SHP77 treated with DMSO at 0.1 percent for 48 hours (cell line): ENCODE measurements at regions not wholly inside any gene's neighbourhood (a gene's known extent, or its start where the extent isn't known, plus 50 kb on each side); places are given as distances from the start of the nearest gene placed in this dataset.
"Not testable (repeated sequence)": the region's sequence is repeated elsewhere in the genome, so short reads cannot be mapped to it uniquely, and the experiment has no call there.

Source experiments
- DNase-seq: peaks from one replicate; lab custom pipeline; 2025; lab: John Stamatoyannopoulos, UW

DNA sequence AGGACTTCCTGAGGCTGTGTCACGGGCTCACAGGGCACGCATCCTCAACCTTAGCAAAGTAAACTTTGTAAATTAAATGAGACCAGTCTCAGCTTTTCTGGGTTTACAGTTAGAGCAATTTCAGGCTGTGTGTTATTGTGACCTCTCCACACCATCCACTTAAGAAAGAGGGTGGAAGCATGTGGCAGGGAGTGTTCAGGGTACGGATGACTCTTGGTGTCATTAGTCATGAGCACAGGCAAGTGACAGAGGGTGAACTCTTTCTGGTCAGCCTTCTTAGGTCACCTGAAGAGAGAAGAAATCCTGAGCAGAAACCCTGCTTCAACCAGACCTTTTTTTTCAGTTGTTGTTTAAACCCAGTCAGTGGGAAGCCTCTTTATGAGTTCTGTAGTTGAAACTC lies 207.9 kb downstream of the ICOS start:
- no peak for DNase-seq

DNA sequence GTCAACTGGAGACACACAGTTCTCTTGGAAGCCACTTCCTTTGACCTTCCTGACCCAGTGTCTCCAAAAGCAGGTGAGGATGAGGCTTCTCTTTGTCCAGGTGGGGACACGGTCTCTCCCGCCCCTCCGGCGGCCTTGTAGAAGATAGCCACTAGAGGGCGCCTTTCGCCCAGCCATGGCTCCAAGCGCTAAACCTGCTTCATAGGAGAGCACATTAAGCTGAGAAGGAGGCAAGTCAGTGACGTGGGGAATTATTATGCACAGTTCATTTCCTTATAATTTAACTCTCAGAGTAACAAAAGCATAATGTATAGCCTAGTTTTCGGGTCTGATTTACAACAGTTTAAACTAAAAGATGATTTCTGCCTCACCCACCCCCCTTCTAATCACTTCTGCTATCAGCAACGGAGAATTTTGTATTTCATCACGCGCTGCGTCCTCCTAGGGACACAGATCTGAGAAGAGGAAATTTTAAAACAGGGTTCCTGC lies 208.7 kb downstream of the ICOS start:
- DNase-seq, result peak; percentile 26

DNA sequence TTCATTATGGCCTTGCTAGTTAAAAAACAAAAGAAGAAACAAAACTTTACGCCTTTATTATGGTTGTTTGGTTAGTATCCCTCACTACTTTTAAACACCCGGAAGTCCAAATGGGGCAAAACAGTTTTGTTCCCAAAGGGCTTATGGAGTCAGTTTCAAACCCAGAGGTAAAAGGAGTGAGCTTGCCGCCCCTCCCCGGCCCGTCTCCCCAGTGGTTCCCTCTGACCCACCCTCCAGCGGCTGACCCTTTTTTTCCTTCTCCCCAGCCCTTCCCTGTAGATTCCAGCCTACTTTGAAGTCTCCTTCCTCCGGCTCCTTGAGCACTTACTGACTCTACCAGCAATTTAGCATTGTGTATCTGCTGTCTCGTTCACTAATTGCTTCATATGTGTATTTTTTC lies 209.2 kb downstream of the ICOS start:
- DNase-seq, result no peak

DNA sequence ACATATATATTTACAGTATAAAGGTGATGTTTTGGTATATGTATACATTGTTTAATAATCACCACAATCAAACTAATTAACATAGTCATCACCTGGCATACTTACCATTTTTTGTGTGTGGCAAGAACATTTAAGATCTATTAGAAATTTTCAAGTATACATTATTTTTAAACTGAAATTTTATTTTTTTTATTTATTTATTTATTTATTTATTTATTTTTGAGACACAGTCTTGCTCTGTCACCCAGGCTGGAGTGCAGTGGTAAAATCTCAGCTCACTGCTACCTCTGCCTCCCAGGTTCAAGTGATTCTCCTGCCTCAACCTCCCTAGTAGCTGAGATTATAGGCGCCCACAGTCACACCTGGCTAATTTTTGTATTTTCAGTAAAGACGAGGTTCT lies 210.5 kb downstream of the ICOS start:
- not testable (repeated sequence) for DNase-seq

DNA sequence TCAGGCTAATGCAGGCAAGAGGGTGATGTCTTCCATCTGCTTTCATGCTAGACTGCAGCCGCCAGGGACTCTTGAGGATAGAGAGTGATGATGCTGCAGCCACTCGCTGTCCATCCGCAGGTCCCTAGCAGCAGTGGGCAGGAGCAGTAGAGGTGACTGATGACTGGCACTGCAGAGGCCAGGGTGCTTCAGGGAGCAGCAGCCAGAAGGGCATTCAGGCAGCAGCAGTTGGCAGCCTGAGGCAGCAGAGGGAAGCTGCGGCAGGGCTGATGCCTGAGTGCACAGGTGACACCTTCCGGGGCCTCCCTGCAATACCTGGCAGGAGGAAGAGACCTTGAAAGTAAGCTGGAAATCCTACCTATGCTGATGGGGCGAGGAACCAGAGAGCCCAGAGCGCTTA lies 214.2 kb downstream of the ICOS start:
- no peak for DNase-seq

DNA sequence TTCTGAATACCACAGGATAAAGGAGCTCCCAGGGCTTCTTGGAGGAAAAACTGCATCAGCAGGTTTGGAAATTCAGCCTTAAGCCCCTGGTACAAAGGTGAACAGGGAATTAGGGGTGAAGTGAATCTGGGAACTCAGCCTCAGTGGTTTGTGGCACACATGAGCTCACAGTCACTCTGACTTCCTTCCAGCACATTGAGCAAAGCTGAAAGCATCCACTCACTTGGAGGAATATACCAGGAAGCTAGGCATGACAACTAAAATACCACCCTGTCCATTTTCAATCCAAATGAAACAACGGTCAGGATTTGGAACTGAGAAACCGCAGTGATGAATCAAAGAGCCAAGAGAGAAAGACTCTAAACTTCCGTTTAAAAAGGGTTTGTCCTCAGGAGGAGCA lies 216.1 kb downstream of the ICOS start:
- DNase-seq, result no peak

DNA sequence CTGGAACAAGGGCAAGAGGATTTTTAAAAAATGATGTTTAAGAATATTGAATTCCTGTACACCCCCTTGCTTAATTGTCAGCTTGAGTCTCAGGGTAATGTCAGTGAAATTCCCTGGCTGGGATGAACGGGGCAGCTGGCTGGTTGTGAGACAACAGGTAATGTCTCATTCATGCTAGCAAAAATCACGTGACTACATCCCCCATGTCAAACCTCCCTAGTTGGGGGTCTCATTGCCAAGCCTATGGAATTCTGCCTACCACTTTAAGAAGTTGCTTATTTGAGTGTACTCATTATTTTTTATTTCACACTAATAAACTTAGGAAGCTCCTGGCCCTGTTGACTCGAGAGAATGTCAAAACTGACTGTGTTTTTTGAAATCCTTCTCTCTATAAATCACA lies 218.3 kb downstream of the ICOS start:
- no peak for DNase-seq

DNA sequence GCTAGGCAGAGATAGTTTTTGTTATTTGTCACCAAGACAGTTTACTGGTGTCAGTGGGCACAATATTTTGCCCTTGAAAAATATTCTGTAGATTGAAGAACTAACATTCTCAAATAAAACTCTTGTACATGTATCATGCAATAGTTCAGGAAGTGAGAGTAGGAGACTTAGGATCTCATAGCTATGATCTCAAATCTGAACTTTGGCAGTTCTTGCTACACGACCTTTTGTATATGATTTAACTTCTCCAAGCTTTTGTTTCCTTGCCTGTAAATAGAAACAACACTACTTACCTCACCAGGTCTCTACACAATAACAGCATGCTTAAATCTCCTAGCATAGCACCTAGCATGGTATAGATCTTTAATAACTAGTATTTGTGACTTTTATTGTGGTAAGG lies 219.9 kb downstream of the ICOS start:
- no peak for DNase-seq

DNA sequence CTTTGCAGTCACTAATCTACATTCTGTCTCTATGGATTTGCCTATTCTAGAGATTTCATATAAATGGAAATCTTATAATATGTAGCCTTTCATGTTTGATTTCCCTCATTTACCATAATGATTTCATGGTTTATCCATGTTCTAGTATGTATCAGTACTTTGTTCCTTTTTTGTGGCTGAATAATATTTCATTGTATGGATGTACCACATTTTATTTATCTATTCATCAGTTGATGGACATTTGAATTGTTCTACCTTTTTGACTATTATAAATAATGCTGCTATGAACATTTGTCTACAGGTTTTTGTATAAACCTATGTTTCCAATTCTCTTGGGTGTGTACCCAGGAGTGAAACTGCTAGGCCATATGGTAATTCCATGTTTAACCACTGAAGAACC lies 221.1 kb downstream of the ICOS start:
- DNase-seq, result no peak

DNA sequence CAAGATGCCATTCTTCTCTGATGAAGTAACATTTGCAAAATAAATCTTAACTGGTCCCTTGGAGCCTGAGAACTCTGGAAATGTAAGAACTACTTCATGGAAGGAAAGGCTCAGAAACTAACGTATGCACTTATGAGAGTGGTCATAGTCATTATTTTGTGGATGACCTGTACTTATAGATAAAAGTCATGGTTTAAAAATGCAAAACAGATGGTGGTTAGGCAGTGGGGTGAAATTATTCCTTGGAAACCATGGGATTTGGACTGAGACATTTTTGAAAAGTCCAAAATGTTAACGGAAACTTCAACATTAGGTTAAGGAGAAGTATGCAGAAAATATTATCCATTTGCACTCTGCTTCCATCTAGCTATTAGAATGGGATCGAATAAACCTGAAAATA lies 223.0 kb downstream of the ICOS start:
- DNase-seq, result no peak

DNA sequence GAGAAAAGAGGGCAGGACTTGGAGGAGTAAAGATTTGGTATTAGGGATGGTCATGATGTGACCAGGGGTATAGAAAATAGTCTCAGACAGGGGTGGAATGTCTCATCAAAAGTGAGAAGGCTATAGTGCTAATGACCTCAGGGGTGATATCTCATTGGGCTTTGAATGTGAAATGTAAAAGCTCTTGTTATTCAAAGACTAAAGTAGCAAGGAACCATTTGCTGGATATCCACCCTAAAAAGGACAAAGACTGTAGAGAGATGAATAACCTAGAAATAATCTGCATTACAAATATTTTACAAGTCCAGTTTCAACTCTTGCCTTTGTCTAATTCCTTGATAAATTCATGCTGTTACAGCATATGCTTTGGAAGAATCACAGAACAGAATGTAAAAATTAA lies 224.4 kb downstream of the ICOS start:
- DNase-seq, result no peak

DNA sequence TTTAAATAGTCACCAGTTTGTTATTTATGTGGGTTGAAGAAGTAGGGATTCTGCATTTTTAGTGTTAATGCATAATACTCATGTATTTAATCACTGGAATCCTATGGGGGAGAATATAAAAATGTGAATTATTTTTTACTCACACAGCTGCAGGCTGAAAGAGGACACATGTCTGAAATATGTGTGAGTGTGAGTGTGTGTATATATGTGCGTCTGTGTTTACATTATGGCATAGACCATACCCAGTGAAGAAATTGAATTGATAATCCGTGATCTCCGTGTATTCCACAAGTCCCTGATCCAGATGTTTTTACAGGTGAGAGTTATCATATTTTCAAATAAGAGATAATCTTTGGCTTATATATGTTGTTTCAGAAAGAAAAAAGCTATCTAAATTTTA lies 225.3 kb downstream of the ICOS start:
- DNase-seq, result no peak

- DNase-seq, result no peak
Observed at GRCh38 chr2:204166961-204167360, 230.4 kb downstream of the ICOS start.

- DNase-seq, result not testable (repeated sequence)
Observed at GRCh38 chr2:204167670-204168069, 231.1 kb downstream of the ICOS start.

GRCh38 chr2:204170411-204170810 lies 233.8 kb downstream of the ICOS start:
- DNase-seq, result no peak

GRCh38 chr2:204171432-204172144 lies 235.0 kb downstream of the ICOS start:
- no peak for DNase-seq

DNA sequence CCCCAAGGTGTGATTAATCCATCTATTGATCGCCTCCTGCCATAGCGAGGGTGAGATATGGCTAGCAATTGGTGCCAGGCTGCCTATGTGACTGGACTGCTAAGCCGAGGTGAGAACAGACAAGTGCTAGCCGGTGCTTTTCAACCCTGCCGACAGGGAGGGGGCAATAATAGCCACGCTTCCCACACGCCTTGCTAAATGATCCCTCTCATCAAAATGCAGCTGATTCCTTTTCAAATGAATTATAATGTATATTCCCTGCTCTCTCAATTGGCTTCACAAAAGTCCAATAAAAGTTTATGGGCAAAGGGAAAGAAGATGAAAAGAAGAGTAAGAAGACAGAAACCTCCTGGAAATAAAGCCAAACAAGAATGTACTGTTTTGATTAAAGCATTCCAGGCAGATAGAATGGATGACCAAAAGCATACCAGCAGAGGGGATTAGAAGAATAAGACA lies 235.6 kb downstream of the ICOS start:
- DNase-seq, result no peak

GRCh38 chr2:204174034-204174433 lies 237.5 kb downstream of the ICOS start:
- DNase-seq, result no peak

DNA sequence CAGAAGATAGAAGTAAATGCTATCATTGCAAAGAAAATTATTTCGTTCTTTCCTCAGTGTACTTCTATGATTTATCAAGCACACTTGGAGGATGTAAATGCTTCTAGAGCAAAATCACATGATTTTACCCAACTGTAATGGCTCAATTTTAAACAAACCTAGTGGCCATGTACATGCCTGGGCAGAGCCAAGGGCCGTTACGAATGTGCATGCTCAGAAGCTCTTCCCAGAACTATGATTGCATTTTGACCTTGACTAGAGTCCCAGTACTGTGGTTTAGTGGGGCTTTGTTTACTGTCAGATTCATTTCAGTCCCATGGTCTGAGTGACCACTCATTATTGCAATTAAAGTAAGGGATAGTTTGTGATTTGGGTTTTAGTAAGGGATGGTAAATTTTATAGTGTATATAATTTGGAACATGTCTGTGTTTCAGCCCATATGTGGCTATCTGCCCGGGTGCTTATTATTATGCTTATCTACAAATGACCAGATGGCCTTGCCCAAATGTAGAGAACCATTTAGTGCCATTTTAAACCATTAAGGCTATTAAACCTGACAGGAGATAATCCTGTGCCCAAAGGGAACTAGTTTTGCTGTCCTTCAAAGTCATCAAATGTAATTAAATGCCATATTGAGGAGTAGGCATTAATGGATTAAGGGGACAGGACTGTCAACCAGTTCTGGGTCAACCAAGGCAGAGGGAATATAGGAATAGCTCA lies 239.1 kb downstream of the ICOS start:
- DNase-seq, result no peak

DNA sequence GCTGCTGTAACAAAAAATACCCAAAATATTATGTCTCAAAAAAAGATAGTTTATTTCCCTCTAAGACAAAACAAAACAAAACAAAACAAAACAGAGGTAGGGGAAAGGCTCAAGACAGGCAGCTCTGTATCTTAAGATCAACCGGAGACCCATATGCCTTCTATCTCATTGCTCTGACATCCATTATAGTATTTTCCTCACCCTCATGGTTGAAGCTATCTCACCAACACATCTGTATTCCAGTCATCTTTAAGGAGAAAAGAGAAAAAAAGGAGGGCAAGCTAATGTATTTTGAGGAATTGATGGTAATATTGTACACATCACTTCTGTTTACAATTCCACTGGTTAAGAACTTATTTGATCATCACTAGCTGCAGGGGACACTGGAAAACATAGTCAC lies 239.7 kb downstream of the ICOS start:
- no peak for DNase-seq

DNA sequence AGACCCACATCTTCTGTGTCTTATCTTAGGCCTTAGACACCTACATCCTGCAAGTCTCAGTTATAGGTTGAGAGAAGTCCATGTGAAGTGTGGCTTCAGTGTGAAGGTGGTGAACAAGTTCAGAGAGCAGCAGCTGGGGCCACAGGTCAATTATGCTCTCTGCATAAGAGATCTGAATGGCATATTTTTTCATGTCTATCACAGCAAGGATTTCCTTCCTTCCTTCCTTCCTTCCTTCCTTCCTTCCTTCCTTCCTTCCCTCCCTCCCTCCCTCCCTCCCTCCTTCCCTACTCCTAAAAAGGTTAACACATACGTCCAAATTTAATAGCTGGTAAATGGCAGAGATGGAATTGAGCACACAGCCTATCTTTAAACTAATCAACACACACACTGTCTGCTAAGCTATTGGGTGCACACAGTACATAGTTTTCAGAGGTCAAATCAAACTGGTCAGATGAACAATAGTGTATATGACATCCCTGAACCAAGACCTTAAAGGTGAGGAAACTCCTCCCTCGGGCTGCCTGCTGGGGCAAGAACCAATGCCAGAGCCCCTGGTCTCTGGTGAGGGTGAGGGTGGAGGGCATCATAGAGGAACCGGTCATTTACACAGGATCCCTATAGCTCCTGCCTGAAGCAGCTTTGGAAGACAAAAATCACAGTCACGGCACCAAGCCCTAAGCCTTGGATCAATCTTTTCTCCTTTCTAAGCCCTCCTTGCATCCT lies 240.9 kb downstream of the ICOS start:
- DNase-seq, result no peak

DNA sequence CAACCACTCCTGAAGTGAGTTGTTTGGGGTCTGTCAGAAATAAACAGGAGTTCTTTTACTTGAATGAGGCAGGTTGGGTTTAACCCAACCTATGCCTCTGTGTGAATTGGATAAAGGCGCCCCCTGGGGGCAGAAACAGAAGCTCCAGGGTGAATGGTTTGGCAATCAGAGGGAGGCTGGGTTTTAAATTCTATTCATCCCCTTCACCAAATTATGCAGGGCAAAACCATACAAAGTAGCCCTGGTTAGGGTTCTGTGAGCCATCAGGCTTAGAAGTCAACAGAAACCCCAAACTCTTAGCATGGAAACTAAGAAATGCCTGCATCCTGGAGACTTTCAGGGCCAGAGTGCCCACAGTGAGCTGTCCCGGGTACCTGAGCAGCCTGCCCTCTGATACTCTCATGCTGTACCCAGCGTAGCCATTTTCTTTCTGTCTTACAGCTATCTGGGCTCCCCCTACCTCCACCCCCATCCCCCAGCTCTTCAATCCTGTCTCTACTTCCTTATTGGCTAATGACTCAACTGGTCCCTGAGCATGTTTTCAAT lies 241.5 kb downstream of the ICOS start:
- DNase-seq, result no peak

DNA sequence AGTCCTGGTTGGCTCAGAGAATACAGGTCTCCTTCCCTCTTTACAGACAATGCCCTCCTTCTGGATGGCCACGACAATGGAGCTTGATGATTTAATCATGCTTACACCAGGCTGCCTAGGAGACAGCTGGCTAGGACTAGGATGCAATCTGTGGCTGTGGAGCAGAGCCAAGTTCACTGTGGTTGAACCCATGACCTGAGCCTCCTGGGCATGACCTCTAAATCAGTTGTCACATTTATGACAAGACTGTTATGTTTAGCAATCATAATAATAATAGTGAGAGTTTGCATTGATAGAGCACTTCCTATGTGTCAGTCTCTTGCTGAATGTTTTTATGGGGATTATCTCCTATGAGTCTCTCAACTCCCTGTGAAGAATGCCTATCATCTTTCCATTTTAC lies 244.1 kb downstream of the ICOS start:
- DNase-seq, result no peak
